IPS DF 6.9 (cell line): ENCODE measurements at regions not wholly inside any gene's neighbourhood (a gene's known extent, or its start where the extent isn't known, plus 50 kb on each side); places are given as distances from the start of the nearest gene placed in this dataset.

Source experiments
- DNase-seq: peaks from one replicate; pipeline ENCODE4 v3.0.0-alpha.2; 2013; ENCODE audit warnings: low read depth, low spot score
- H3K27ac ChIP-seq: one replicate; pipeline ENCODE4 v1.5.1; 2013; ENCODE audit warnings: low read length, control low read depth
- H3K27me3 ChIP-seq: 2 replicates; pipeline ENCODE4 v1.6.1; 2013; ENCODE audit warnings: mild to moderate bottlenecking, low read length; ENCODE audit not compliant: control insufficient read depth, insufficient read depth
- H3K36me3 ChIP-seq: 2 replicates; pipeline ENCODE4 v1.6.1; 2013; ENCODE audit warnings: low read length; ENCODE audit not compliant: control insufficient read depth, insufficient read depth
- H3K4me1 ChIP-seq: 2 replicates; pipeline ENCODE4 v1.6.1; 2013; ENCODE audit warnings: low read length; ENCODE audit not compliant: control insufficient read depth, insufficient read depth
- H3K4me3 ChIP-seq: 2 replicates; pipeline ENCODE4 v1.5.1; 2013; ENCODE audit warnings: mild to moderate bottlenecking, low read length
- H3K9me3 ChIP-seq: 2 replicates; pipeline ENCODE4 v1.6.1; 2013; ENCODE audit warnings: low read length, inconsistent platforms; ENCODE audit not compliant: control insufficient read depth, insufficient read depth
- WGBS: extraction: QIAGEN DNeasy Blood & Tissue Kit; methylation state at CpG from one replicate; pipeline ENCODE4 v1.1.7; 2013; ENCODE audit warnings: mixed read lengths, missing lambda C conversion rate; ENCODE audit not compliant: insufficient read length, insufficient coverage; 5-methylcytosine and 5-hydroxymethylcytosine counted together

GRCh38 chr6:97639702-97640101, 356.7 kb upstream of the MMS22L start:
- Histone ChIP-seq H3K27ac (no peak overlapping the region), H3K4me3 (no peak overlapping the region), H3K9me3 (no peaks in the 10 kb centered on the region), H3K27me3 (no peaks in the 10 kb centered on the region), H3K4me1 (no peaks in the 10 kb centered on the region), H3K36me3 (no peaks in the 10 kb centered on the region)
- no CpG with 5 or more reads among the region's 1 CpG for WGBS
- DNase-seq, result no peak

- Histone ChIP-seq H3K27ac (no peak overlapping the region), H3K27me3 (no peaks in the 10 kb centered on the region), H3K4me1 (no peaks in the 10 kb centered on the region), H3K4me3 (no peak overlapping the region), H3K9me3 (no peaks in the 10 kb centered on the region), H3K36me3 (no peaks in the 10 kb centered on the region)
- no peak for DNase-seq
- WGBS, result no CpG with 5 or more reads among the region's 2 CpGs
Observed at GRCh38 chr6:97644353-97644752, 361.3 kb upstream of the MMS22L start.

- Histone ChIP-seq H3K36me3 (no peaks in the 10 kb centered on the region), H3K9me3 (no peaks in the 10 kb centered on the region), H3K4me3 (no peak overlapping the region), H3K27ac (no peak overlapping the region), H3K27me3 (no peaks in the 10 kb centered on the region), H3K4me1 (no peaks in the 10 kb centered on the region)
- WGBS, result no CpG with 5 or more reads among the region's 2 CpGs
- DNase-seq, result no peak
Observed at GRCh38 chr6:97645757-97646156, 362.7 kb upstream of the MMS22L start.

GRCh38 chr6:97653076-97653475, 370.1 kb upstream of the MMS22L start:
- no peak for DNase-seq
- no peaks in the 10 kb centered on the region for H3K36me3 ChIP-seq
- H3K9me3 ChIP-seq, result no peaks in the 10 kb centered on the region
- H3K4me3 ChIP-seq, result no peak overlapping the region
- no peak overlapping the region for H3K27ac ChIP-seq
- no peaks in the 10 kb centered on the region for H3K4me1 ChIP-seq
- H3K27me3 ChIP-seq, result no peaks in the 10 kb centered on the region

DNA sequence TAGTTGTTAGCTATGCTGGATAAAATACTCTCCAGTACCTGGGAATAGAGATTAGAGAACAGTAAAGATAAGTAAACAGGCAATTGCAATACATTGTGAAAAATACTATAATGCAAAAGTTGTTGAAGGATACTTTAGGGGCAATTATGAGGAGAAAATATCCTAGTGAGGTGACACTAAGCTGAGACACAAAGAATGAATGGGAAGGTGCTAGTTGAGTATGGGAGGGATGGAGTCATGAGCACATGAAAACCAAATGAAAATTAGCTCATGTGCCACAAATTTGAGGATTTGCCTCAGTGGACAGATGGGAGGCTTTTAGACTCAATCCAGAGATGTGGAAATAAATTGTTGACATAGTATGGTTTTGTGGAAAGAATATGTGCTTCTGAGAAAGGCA, 370.5 kb upstream of the MMS22L start:
- no peaks in the 10 kb centered on the region for H3K4me1 ChIP-seq
- H3K36me3 ChIP-seq, result no peaks in the 10 kb centered on the region
- DNase-seq, result no peak
- no peak overlapping the region for H3K27ac ChIP-seq
- H3K4me3 ChIP-seq, result no peak overlapping the region
- H3K9me3 ChIP-seq, result no peaks in the 10 kb centered on the region
- H3K27me3 ChIP-seq, result no peaks in the 10 kb centered on the region

GRCh38 chr6:97654674-97655073, 371.7 kb upstream of the MMS22L start:
- H3K27me3 ChIP-seq, result no peaks in the 10 kb centered on the region
- WGBS, result no CpG with 5 or more reads among the region's 3 CpGs
- no peak overlapping the region for H3K4me3 ChIP-seq
- no peaks in the 10 kb centered on the region for H3K9me3 ChIP-seq
- no peaks in the 10 kb centered on the region for H3K36me3 ChIP-seq
- no peaks in the 10 kb centered on the region for H3K4me1 ChIP-seq
- no peak overlapping the region for H3K27ac ChIP-seq
- DNase-seq, result no peak

DNA sequence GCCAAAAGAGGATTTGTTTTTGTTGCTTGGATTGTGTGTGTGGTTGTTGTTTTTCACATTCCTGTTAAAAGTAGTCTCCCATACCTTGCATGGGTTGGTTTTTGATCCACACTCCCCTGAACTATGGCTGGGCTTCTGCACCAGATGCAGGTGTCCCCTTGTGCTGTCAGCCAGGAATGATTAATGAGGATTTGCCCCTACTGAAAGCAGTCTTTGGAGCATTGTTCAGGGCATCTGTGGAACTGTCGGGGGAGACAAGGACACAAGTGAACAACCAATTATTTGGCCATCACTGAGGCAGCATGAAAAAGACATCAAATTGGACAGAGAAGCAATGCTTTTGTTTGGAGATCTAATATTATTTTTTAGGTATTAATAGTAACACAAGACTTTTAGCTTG, 373.2 kb upstream of the MMS22L start:
- Histone ChIP-seq H3K27ac (no peak overlapping the region), H3K9me3 (no peaks in the 10 kb centered on the region), H3K4me1 (no peaks in the 10 kb centered on the region), H3K36me3 (no peaks in the 10 kb centered on the region), H3K27me3 (no peaks in the 10 kb centered on the region), H3K4me3 (no peak overlapping the region)
- WGBS, result no CpG with 5 or more reads among the region's 1 CpG
- no peak for DNase-seq

DNA sequence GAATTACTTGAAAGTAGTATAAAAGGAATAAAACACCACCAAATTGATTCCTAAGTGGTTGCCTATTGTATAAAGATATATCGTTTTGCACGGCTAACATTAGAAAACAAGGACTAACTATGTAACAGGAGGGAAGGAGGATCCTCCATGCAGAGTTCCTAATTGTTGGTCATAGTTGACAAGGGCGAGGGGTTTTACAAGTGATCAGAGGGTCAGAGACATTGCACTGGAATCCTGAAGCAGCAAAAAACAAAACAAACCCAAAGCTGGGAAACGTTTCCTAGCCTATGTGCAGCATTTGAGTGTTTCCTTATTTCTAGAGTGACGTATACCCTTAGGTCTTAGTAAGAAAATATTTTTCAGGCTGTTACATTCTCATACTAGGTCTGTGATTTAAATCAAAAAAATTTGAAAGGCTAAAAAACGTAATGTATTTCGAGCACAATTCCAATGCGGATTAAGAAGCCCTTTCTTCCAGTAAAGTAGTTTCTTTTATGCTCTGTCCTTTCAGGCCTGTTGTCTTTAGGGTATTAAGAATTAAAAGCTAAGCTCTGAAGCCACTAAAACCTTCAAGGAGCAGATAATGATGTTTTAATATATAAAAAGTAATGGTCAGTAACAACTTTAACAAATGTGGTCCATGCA, 373.8 kb upstream of the MMS22L start:
- H3K9me3 ChIP-seq, result no peaks in the 10 kb centered on the region
- no peaks in the 10 kb centered on the region for H3K27me3 ChIP-seq
- no peak for DNase-seq
- H3K4me1 ChIP-seq, result no peaks in the 10 kb centered on the region
- H3K4me3 ChIP-seq, result no peak overlapping the region
- H3K27ac ChIP-seq, result no peak overlapping the region
- no peaks in the 10 kb centered on the region for H3K36me3 ChIP-seq
- WGBS, result no CpG with 5 or more reads among the region's 8 CpGs

- DNase-seq, result no peak
- no peaks in the 10 kb centered on the region for H3K9me3 ChIP-seq
- H3K4me3 ChIP-seq, result no peak overlapping the region
- H3K27ac ChIP-seq, result no peak overlapping the region
- H3K4me1 ChIP-seq, result no peaks in the 10 kb centered on the region
- no peaks in the 10 kb centered on the region for H3K27me3 ChIP-seq
- no peaks in the 10 kb centered on the region for H3K36me3 ChIP-seq
- WGBS, result no CpG with 5 or more reads among the region's 2 CpGs
Observed at GRCh38 chr6:97658090-97658489, 375.1 kb upstream of the MMS22L start.

DNA sequence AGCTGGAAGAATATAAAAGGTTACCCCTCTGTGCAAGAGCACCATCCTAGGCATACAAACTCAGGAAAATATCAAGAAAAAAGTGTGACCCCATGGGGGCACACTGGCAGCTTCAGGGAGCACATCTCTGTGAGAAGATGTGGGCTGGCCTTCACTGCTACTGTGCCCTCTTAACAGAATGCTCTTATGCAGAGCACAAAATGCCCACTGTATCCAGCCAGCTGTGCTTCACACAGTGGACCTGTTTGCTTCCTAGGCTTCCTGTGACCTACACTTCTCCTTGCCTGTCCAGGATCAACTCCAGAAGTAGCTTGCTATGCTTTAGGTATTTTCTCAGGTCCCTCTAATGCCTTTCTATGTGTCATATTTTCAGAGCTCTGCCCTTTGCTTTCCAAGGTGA, 380.2 kb upstream of the MMS22L start:
- Histone ChIP-seq H3K36me3 (no peaks in the 10 kb centered on the region), H3K27ac (no peak overlapping the region)

DNA sequence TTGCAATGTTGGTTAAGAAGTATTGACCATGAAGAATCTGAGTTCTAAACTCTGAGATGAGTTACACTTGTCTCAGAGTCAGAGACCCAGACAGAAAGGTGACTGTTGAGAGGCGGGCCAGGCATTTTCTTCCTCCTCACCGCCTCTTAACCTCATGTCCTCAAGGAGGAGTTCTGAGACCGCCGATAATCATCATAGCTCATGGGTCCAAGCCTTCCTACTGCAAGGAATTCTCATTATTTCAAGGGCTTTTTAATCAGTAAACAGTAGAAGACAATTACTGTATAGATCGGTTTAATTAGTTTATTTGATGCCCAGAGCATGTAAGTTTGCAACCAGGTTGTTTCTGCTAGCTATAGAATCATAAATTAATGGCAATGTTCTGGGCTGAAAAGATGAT, 382.4 kb upstream of the MMS22L start:
- no CpG with 5 or more reads among the region's 5 CpGs for WGBS
- Histone ChIP-seq H3K36me3 (no peaks in the 10 kb centered on the region), H3K27me3 (no peaks in the 10 kb centered on the region), H3K27ac (no peak overlapping the region), H3K4me3 (no peak overlapping the region), H3K9me3 (no peaks in the 10 kb centered on the region), H3K4me1 (peaks cover 4% of the 10 kb centered on the region; the same call in 1 of the 2 replicates)
- DNase-seq, result no peak

More for the DNA sequence above, 380.2 kb upstream of the MMS22L start:
- H3K4me3 ChIP-seq, result no peak overlapping the region
- H3K4me1 ChIP-seq, result no peaks in the 10 kb centered on the region
- DNase-seq, result no peak
- no peaks in the 10 kb centered on the region for H3K27me3 ChIP-seq
- H3K9me3 ChIP-seq, result no peaks in the 10 kb centered on the region
